Prostate gland (tissue), 2 donors: ENCODE measurements at regions not wholly inside any gene's neighbourhood (a gene's known extent, or its start where the extent isn't known, plus 50 kb on each side); places are given as distances from the start of the nearest gene placed in this dataset.

Experiments
- DNase-seq: peaks from one replicate; pipeline ENCODE4 v3.0.0-alpha.2; 2019; ENCODE audit warnings: low spot score
- H3K27ac ChIP-seq, 2 donors: fragments of 200-600 bp; sonication (generic); 2 replicates each; pipeline ENCODE4 v1.5.1; 2017 to 2019
- H3K27me3 ChIP-seq: fragments of 200-600 bp; sonication (generic); replicated peaks from 2 replicates; pipeline ENCODE4 v1.5.1; 2019; ENCODE audit not compliant: insufficient read depth
- H3K36me3 ChIP-seq, 2 donors: fragments of 200-600 bp; sonication (generic); 1 replicate in 1 of 2; 2 replicates in 1 of 2; pipeline versions ENCODE4 v1.5.1 to v1.8.1; 2017 to 2019
- H3K4me1 ChIP-seq: fragments of 200-600 bp; sonication (generic); replicated peaks from 2 replicates; pipeline ENCODE4 v1.5.1; 2019
- H3K4me3 ChIP-seq, 2 donors: fragments of 200-600 bp; sonication (generic); 2 replicates each; pipeline ENCODE4 v1.5.1; 2017 to 2019
- H3K9me3 ChIP-seq: fragments of 200-600 bp; sonication (generic); 2 replicates; pipeline ENCODE4 v1.5.1; 2017
- CTCF ChIP-seq, 4 experiments: fragments of 200-600 bp in 2 of 4; fragments of 450-650 bp in 2 of 4; sonication (generic) in 2 of 4; IDR thresholded peaks; 1 replicate in 3 of 4; 2 replicates in 1 of 4; pipeline ENCODE4 v1.5.1; 2016 to 2019; ENCODE audit warnings: antibody characterized with exemption in 4 of 4, mild to moderate bottlenecking in 2 of 4, moderate library complexity in 2 of 4
- POLR2A ChIP-seq: fragments of 450-650 bp; IDR thresholded peaks from one replicate; pipeline ENCODE4 v1.6.1; 2016; ENCODE audit warnings: antibody characterized with exemption, mild to moderate bottlenecking
- POLR2AphosphoS5 ChIP-seq: sonication (generic); formaldehyde crosslinking; IDR thresholded peaks from one replicate; pipeline ENCODE4 v1.6.1; 2017; ENCODE audit warnings: antibody characterized with exemption
- WGBS: methylation state at CpG from one replicate; pipeline ENCODE4 v1.1.5; 2018; 5-methylcytosine and 5-hydroxymethylcytosine counted together
- intact Hi-C: fragments of 100-400 bp; cut with DNase I; formaldehyde crosslinking; loops from one replicate; pipeline ENCODE4 v1.14.2; 2022

GRCh38 chr15:39250001-39250400 is 330.9 kb upstream of the THBS1 start:
- Histone ChIP-seq H3K4me1 (no peaks in the 10 kb centered on the region), H3K27ac (no peak overlapping the region), H3K36me3 (no peaks in the 10 kb centered on the region), H3K27me3 (no peaks in the 10 kb centered on the region), H3K4me3 (no peak overlapping the region), H3K9me3 (no peaks in the 10 kb centered on the region)
- WGBS = 85% methylated on average over 1 of the region's 1 CpG
- intact Hi-C loops = no loop called here
- no peak for TF ChIP-seq POLR2A
- TF ChIP-seq CTCF (IDR thresholded peaks at IDR 0.05) = no peak
- TF ChIP-seq POLR2AphosphoS5 = no peak
- no peak for DNase-seq

- Histone ChIP-seq H3K4me1 (no peaks in the 10 kb centered on the region), H3K27me3 (no peaks in the 10 kb centered on the region), H3K27ac (no peak overlapping the region), H3K9me3 (no peaks in the 10 kb centered on the region), H3K36me3 (no peaks in the 10 kb centered on the region), H3K4me3 (no peak overlapping the region)
- WGBS = 79% methylated on average over 4 of the region's 4 CpGs
- intact Hi-C loops = no loop called here
- TF ChIP-seq POLR2A = no peak
- no peak for TF ChIP-seq CTCF (IDR thresholded peaks at IDR 0.05)
- no peak for DNase-seq
Observed at GRCh38 chr15:39250460-39251186, 330.3 kb upstream of the THBS1 start.

- intact Hi-C loops = no loop called here
- TF ChIP-seq CTCF (IDR thresholded peaks at IDR 0.05) (no peak), POLR2A (no peak), POLR2AphosphoS5 (no peak)
- no peak overlapping the region for H3K4me3 ChIP-seq
- WGBS = 71% methylated on average over 3 of the region's 3 CpGs
- no peaks in the 10 kb centered on the region for H3K4me1 ChIP-seq
- no peak overlapping the region for H3K27ac ChIP-seq
- H3K36me3 ChIP-seq = no peaks in the 10 kb centered on the region
- no peaks in the 10 kb centered on the region for H3K9me3 ChIP-seq
- no peaks in the 10 kb centered on the region for H3K27me3 ChIP-seq
- DNase-seq = no peak
Observed at GRCh38 chr15:39251413-39252133, 329.3 kb upstream of the THBS1 start.

- intact Hi-C loops = no loop called here
- no peaks in the 10 kb centered on the region for H3K36me3 ChIP-seq
- H3K4me1 ChIP-seq = no peaks in the 10 kb centered on the region
- no peak for TF ChIP-seq CTCF (IDR thresholded peaks at IDR 0.05)
- TF ChIP-seq POLR2AphosphoS5 = no peak
- no peak for TF ChIP-seq POLR2A
- H3K27me3 ChIP-seq = no peaks in the 10 kb centered on the region
- no peaks in the 10 kb centered on the region for H3K9me3 ChIP-seq
- no peak overlapping the region for H3K27ac ChIP-seq
- WGBS = 88% methylated on average over 4 of the region's 4 CpGs
- no peak overlapping the region for H3K4me3 ChIP-seq
- no peak for DNase-seq
Observed at GRCh38 chr15:39252134-39252470, 328.8 kb upstream of the THBS1 start.

GRCh38 chr15:39253552-39253951 is 327.3 kb upstream of the THBS1 start:
- WGBS = 92% methylated on average over 1 of the region's 1 CpG
- intact Hi-C loops = no loop called here
- Histone ChIP-seq H3K27me3 (no peaks in the 10 kb centered on the region), H3K4me1 (no peaks in the 10 kb centered on the region), H3K36me3 (no peaks in the 10 kb centered on the region), H3K27ac (no peak overlapping the region), H3K9me3 (no peaks in the 10 kb centered on the region), H3K4me3 (no peak overlapping the region)
- no peak for TF ChIP-seq POLR2AphosphoS5
- no peak for TF ChIP-seq CTCF (IDR thresholded peaks at IDR 0.05)
- no peak for TF ChIP-seq POLR2A
- no peak for DNase-seq
